ENCODE measurements at regions not wholly inside any gene's neighbourhood (a gene's known extent, or its start where the extent isn't known, plus 50 kb on each side); places are given as distances from the start of the nearest gene placed in this dataset.

GRCh38 chrX:86887341-86887740, 630.3 kb upstream of the KLHL4 start:
- no peaks in the 10 kb centered on the region for H3K4me1 ChIP-seq (ENCODE audit: control insufficient read depth in 3 of 3, insufficient read depth in 2 of 3, low read depth in 1 of 3, low read length in 2 of 3)
- no peak for FAIRE-seq
- no peak overlapping the region for H3K27ac ChIP-seq (ENCODE audit: low read depth in 1 of 3, low read length in 2 of 3)
- no peaks in the 10 kb centered on the region for H3K9me3 ChIP-seq (ENCODE audit: control insufficient read depth in 2 of 2, insufficient read depth in 1 of 2, low read depth in 1 of 2, low read length in 1 of 2)
- WGBS, 3 donors = 2 to 4% (median 3%) methylated on average over 1 of the region's 1 CpG
- no peak overlapping the region for H3K4me3 ChIP-seq (ENCODE audit: low read depth in 1 of 3, low read length in 3 of 3)
- H3K36me3 ChIP-seq (ENCODE audit: control insufficient read depth in 3 of 3, insufficient read depth in 2 of 3, low read depth in 1 of 3, low read length in 3 of 3) = no peaks in the 10 kb centered on the region
- no peaks in the 10 kb centered on the region for H3K27me3 ChIP-seq (ENCODE audit: control insufficient read depth in 3 of 3, insufficient read depth in 3 of 3, low read length in 3 of 3)
- peak in 1 of 2 donors; percentile 1 for DNase-seq

DNA sequence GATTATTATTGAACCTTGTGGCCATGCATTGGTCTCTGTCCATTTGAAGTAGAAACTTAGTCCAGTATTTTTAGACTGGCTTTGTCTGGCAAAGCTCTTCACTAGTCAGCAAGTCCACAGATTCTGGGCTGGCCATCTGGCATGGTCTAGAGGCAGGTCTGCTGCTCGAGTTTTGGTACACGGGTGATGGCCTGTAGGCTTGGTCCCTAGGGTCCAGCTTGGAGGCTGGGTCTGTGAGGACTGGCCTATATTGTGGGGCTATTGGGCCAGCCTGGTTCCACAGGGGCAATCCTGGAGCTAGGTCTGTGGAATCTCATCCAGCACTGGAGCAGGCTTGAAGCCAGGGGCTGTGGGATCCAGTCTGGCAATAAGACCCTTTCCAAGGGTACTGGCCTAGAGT, 607.6 kb upstream of the KLHL4 start:
- 51 to 85% (median 77%) methylated on average over 2 of the region's 2 CpGs for WGBS, 3 donors
- Histone ChIP-seq H3K4me3 (ENCODE audit: low read depth in 1 of 3, low read length in 3 of 3) (no peak overlapping the region), H3K27me3 (ENCODE audit: control insufficient read depth in 3 of 3, insufficient read depth in 3 of 3, low read length in 3 of 3) (no peaks in the 10 kb centered on the region), H3K27ac (ENCODE audit: low read depth in 1 of 3, low read length in 2 of 3) (no peak overlapping the region), H3K9me3 (ENCODE audit: control insufficient read depth in 2 of 2, insufficient read depth in 1 of 2, low read depth in 1 of 2, low read length in 1 of 2) (peaks cover 0 to 3% of the 10 kb centered on the region in 2 donors), H3K36me3 (ENCODE audit: control insufficient read depth in 3 of 3, insufficient read depth in 2 of 3, low read depth in 1 of 3, low read length in 3 of 3) (no peaks in the 10 kb centered on the region), H3K4me1 (ENCODE audit: control insufficient read depth in 3 of 3, insufficient read depth in 2 of 3, low read depth in 1 of 3, low read length in 2 of 3) (no peaks in the 10 kb centered on the region)
- DNase-seq (no peak), FAIRE-seq (no peak)

DNA sequence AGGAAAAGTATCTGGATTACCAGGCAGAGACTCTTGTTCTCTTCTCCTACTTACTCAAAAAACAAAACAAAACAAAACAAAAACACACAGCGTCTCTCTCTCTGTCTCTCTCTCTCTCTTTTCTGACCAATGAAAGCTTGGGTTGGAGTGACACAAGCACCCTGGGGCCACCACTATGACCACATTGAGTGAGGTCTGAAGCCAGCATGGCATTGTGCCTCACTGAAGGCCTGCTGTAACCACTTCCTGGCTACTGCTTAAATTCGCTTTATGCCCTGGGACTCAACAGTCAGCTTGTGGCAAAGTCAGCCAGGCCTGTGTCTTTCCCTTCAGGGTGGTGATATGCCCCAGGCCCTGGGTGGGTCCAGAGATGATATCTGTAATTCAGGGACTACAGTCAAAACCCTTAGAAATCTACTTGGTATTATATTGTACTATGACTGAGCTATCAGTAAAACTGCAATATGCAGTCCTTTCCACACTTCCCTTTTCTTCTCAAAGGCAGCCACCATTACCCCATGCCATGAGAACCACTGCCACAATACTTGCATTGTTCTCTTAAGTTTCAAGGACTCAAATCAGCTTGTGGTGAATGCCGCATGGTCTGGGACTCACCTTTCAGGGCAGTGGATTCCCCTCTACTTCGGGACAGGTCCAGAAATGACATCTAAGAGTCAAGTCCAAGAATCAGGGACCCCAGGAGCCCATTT, 606.8 kb upstream of the KLHL4 start:
- FAIRE-seq (no peak), DNase-seq (no peak)
- H3K36me3 ChIP-seq (ENCODE audit: control insufficient read depth in 3 of 3, insufficient read depth in 2 of 3, low read depth in 1 of 3, low read length in 3 of 3) = no peaks in the 10 kb centered on the region
- H3K4me3 ChIP-seq (ENCODE audit: low read depth in 1 of 3, low read length in 3 of 3) = no peak overlapping the region
- no peaks in the 10 kb centered on the region for H3K27me3 ChIP-seq (ENCODE audit: control insufficient read depth in 3 of 3, insufficient read depth in 3 of 3, low read length in 3 of 3)
- no peak overlapping the region for H3K27ac ChIP-seq (ENCODE audit: low read depth in 1 of 3, low read length in 2 of 3)
- no peaks in the 10 kb centered on the region for H3K4me1 ChIP-seq (ENCODE audit: control insufficient read depth in 3 of 3, insufficient read depth in 2 of 3, low read depth in 1 of 3, low read length in 2 of 3)
- 57 to 90% (median 67%) methylated on average over 4 of the region's 4 CpGs for WGBS, 3 donors
- H3K9me3 ChIP-seq (ENCODE audit: control insufficient read depth in 2 of 2, insufficient read depth in 1 of 2, low read depth in 1 of 2, low read length in 1 of 2) = peaks cover 0 to 3% of the 10 kb centered on the region in 2 donors

- Histone ChIP-seq H3K36me3 (ENCODE audit: control insufficient read depth in 3 of 3, insufficient read depth in 2 of 3, low read depth in 1 of 3, low read length in 3 of 3) (no peaks in the 10 kb centered on the region), H3K27ac (ENCODE audit: low read depth in 1 of 3, low read length in 2 of 3) (no peak overlapping the region), H3K4me1 (ENCODE audit: control insufficient read depth in 3 of 3, insufficient read depth in 2 of 3, low read depth in 1 of 3, low read length in 2 of 3) (no peaks in the 10 kb centered on the region), H3K9me3 (ENCODE audit: control insufficient read depth in 2 of 2, insufficient read depth in 1 of 2, low read depth in 1 of 2, low read length in 1 of 2) (peaks cover 0 to 3% of the 10 kb centered on the region in 2 donors), H3K27me3 (ENCODE audit: control insufficient read depth in 3 of 3, insufficient read depth in 3 of 3, low read length in 3 of 3) (no peaks in the 10 kb centered on the region), H3K4me3 (ENCODE audit: low read depth in 1 of 3, low read length in 3 of 3) (no peak overlapping the region)
- WGBS, 3 donors = 34 to 80% (median 70%) methylated on average over 1 of the region's 1 CpG
- no peak for FAIRE-seq
- no peak for DNase-seq
These were observed 603.0 kb upstream of the KLHL4 start for GRCh38 chrX:86914569-86914968.

DNA sequence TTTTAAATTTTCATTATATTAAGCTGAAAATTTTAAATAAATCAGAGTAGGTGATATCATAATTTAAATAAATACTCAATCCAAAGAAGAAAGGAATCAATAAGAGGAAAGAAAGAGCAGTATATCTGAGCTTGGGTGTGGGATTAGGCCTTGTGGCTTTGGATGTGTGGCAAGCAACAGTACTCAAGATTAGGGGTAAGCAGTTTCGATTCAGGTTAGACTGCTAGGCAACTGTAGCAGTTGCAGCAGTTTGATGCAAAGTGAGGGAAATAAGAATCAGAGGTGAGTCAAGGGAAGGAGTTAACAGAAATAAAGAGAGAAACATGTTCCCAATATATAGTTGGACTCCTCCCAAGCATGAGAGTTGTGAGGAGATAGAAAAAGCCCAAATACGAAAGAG, 599.6 kb upstream of the KLHL4 start:
- H3K9me3 ChIP-seq (ENCODE audit: control insufficient read depth in 2 of 2, insufficient read depth in 1 of 2, low read depth in 1 of 2, low read length in 1 of 2) = no peaks in the 10 kb centered on the region
- no peak for DNase-seq
- H3K36me3 ChIP-seq (ENCODE audit: control insufficient read depth in 3 of 3, insufficient read depth in 2 of 3, low read depth in 1 of 3, low read length in 3 of 3) = no peaks in the 10 kb centered on the region
- H3K27ac ChIP-seq (ENCODE audit: low read depth in 1 of 3, low read length in 2 of 3) = no peak overlapping the region
- WGBS, 3 donors = 50 to 75% (median 63%) methylated on average over 2 of the region's 2 CpGs
- H3K27me3 ChIP-seq (ENCODE audit: control insufficient read depth in 3 of 3, insufficient read depth in 3 of 3, low read length in 3 of 3) = no peaks in the 10 kb centered on the region
- no peaks in the 10 kb centered on the region for H3K4me1 ChIP-seq (ENCODE audit: control insufficient read depth in 3 of 3, insufficient read depth in 2 of 3, low read depth in 1 of 3, low read length in 2 of 3)
- no peak for FAIRE-seq
- no peak overlapping the region for H3K4me3 ChIP-seq (ENCODE audit: low read depth in 1 of 3, low read length in 3 of 3)

- H3K9me3 ChIP-seq (ENCODE audit: control insufficient read depth in 2 of 2, insufficient read depth in 1 of 2, low read depth in 1 of 2, low read length in 1 of 2) = no peaks in the 10 kb centered on the region
- H3K27ac ChIP-seq (ENCODE audit: low read depth in 1 of 3, low read length in 2 of 3) = no peak overlapping the region
- 68 to 69% (median 69%) methylated on average over 1 of the region's 1 CpG for WGBS, 3 donors
- H3K36me3 ChIP-seq (ENCODE audit: control insufficient read depth in 3 of 3, insufficient read depth in 2 of 3, low read depth in 1 of 3, low read length in 3 of 3) = no peaks in the 10 kb centered on the region
- no peak overlapping the region for H3K4me3 ChIP-seq (ENCODE audit: low read depth in 1 of 3, low read length in 3 of 3)
- no peak for DNase-seq
- H3K4me1 ChIP-seq (ENCODE audit: control insufficient read depth in 3 of 3, insufficient read depth in 2 of 3, low read depth in 1 of 3, low read length in 2 of 3) = no peaks in the 10 kb centered on the region
- no peak for FAIRE-seq
- H3K27me3 ChIP-seq (ENCODE audit: control insufficient read depth in 3 of 3, insufficient read depth in 3 of 3, low read length in 3 of 3) = no peaks in the 10 kb centered on the region
These were observed 587.2 kb upstream of the KLHL4 start for GRCh38 chrX:86930419-86930818.

DNA sequence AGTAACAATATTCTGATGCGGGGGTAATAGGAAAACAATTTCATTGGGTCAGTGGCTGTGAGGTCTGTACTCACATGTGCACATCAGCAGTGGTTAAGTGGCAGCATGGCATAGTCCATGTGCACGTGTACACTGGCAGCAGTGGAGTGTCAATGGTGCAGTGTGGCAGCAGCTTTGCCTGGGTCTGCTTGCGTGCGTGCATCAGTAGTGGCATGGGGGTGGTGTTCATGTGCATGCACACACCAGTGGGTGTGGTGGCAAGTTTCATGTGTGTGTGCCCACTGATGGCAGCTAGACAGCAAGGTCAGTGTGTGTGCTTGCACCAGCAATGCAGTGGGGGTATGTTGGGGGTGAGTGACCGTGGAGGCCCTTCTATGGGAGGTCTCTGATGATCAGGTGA, 581.6 kb upstream of the KLHL4 start:
- no peak overlapping the region for H3K27ac ChIP-seq (ENCODE audit: low read depth in 1 of 3, low read length in 2 of 3)
- H3K27me3 ChIP-seq (ENCODE audit: control insufficient read depth in 3 of 3, insufficient read depth in 3 of 3, low read length in 3 of 3) = no peaks in the 10 kb centered on the region
- FAIRE-seq = no peak
- no peak overlapping the region for H3K4me3 ChIP-seq (ENCODE audit: low read depth in 1 of 3, low read length in 3 of 3)
- no peaks in the 10 kb centered on the region for H3K9me3 ChIP-seq (ENCODE audit: control insufficient read depth in 2 of 2, insufficient read depth in 1 of 2, low read depth in 1 of 2, low read length in 1 of 2)
- H3K36me3 ChIP-seq (ENCODE audit: control insufficient read depth in 3 of 3, insufficient read depth in 2 of 3, low read depth in 1 of 3, low read length in 3 of 3) = no peaks in the 10 kb centered on the region
- WGBS, 3 donors = 65 to 89% (median 85%) methylated on average over 5 of the region's 5 CpGs
- DNase-seq = no peak
- H3K4me1 ChIP-seq (ENCODE audit: control insufficient read depth in 3 of 3, insufficient read depth in 2 of 3, low read depth in 1 of 3, low read length in 2 of 3) = no peaks in the 10 kb centered on the region

DNA sequence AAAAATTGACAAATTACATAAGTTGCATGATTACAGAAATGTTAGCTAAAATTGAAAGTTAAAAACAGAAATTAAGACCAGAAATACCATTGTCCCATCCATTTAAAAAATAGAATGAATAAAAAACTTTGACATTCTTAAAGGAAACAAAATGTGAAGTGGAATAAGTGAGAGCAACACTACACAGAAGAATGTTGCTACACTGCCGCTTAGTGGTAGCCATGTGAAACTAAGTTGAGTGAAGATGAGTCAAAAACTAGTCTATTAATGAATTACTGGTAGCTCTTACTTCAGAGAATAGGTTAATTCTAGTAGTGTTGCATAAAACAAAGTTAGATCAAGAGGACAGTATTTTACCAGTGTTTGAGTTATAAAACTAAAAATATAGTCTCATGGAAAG, 571.0 kb upstream of the KLHL4 start:
- Histone ChIP-seq H3K27me3 (ENCODE audit: control insufficient read depth in 3 of 3, insufficient read depth in 3 of 3, low read length in 3 of 3) (no peaks in the 10 kb centered on the region), H3K9me3 (ENCODE audit: control insufficient read depth in 2 of 2, insufficient read depth in 1 of 2, low read depth in 1 of 2, low read length in 1 of 2) (no peaks in the 10 kb centered on the region), H3K4me1 (ENCODE audit: control insufficient read depth in 3 of 3, insufficient read depth in 2 of 3, low read depth in 1 of 3, low read length in 2 of 3) (no peaks in the 10 kb centered on the region), H3K4me3 (ENCODE audit: low read depth in 1 of 3, low read length in 3 of 3) (no peak overlapping the region), H3K27ac (ENCODE audit: low read depth in 1 of 3, low read length in 2 of 3) (no peak overlapping the region), H3K36me3 (ENCODE audit: control insufficient read depth in 3 of 3, insufficient read depth in 2 of 3, low read depth in 1 of 3, low read length in 3 of 3) (no peaks in the 10 kb centered on the region)
- no peak for FAIRE-seq
- 0 to 4% (median 0%) methylated on average over 1 of the region's 1 CpG for WGBS, 3 donors
- peak; percentile 1 to 8 for DNase-seq

DNA sequence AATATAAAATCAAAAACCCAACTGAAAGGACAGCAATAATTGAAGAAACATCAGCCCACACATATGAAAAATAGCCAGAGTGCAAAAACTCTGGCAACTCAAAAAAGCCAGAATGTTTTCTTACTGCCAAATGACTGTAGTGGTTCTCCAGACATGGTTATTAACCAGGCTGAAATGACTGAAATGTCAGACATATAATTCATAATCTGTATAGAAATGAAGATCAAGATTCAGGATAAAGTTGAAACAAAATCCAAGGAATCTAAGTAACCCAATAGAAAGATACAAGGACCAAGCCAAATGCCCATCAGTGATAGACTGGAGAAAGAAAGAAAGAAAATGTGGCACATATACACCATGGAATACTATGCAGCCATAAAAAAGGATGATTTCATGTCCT, 553.3 kb upstream of the KLHL4 start:
- Histone ChIP-seq H3K4me1 (ENCODE audit: control insufficient read depth in 3 of 3, insufficient read depth in 2 of 3, low read depth in 1 of 3, low read length in 2 of 3) (no peaks in the 10 kb centered on the region), H3K27ac (ENCODE audit: low read depth in 1 of 3, low read length in 2 of 3) (no peak overlapping the region), H3K36me3 (ENCODE audit: control insufficient read depth in 3 of 3, insufficient read depth in 2 of 3, low read depth in 1 of 3, low read length in 3 of 3) (no peaks in the 10 kb centered on the region), H3K4me3 (ENCODE audit: low read depth in 1 of 3, low read length in 3 of 3) (no peak overlapping the region), H3K9me3 (ENCODE audit: control insufficient read depth in 2 of 2, insufficient read depth in 1 of 2, low read depth in 1 of 2, low read length in 1 of 2) (peaks cover 2 to 9% of the 10 kb centered on the region in 2 donors), H3K27me3 (ENCODE audit: control insufficient read depth in 3 of 3, insufficient read depth in 3 of 3, low read length in 3 of 3) (no peaks in the 10 kb centered on the region)
- DNase-seq (no peak), FAIRE-seq (no peak)

Data from small intestine (tissue), 7 donors.